Left lobe of liver (tissue), 2 donors: ENCODE measurements at regions not wholly inside any gene's neighbourhood (a gene's known extent, or its start where the extent isn't known, plus 50 kb on each side); places are given as distances from the start of the nearest gene placed in this dataset.

Experiments
- ATAC-seq: fragments of 200-7000 bp; cut with Tn5 transposase; one replicate; pipeline ENCODE4 v1.9.1; 2020; ENCODE audit warnings: mild to moderate bottlenecking, moderate library complexity
- DNase-seq: peaks from one replicate; pipeline ENCODE4 v3.0.0-alpha.2; 2020; ENCODE audit warnings: low spot score
- donor health status: DM: no; HTN: no; CAD: no; lungs with moderate emphysema.
- donor health status: DM: no; HTN: yes; CAD: no.

DNA sequence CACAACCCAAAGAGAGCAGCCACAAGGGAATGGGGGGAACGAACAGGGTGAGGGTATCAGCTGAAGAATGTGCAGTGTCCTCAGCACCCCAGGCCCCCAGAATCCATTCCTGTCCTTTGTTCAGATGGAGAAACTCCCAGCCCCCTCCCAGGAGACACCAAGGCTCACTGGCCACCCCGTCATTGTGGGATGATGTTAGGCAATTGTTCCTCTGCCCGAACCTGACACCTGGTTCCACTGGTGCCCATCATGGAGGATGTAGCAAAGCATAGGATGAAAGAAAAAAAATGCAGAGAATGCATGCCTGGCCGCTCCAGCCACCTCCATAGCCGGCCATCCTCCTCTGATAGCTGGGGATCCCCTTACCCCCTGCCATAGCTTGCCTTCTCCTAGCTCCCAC is 197.3 kb upstream of the TWIST2 start:
- DNase-seq (no peak), ATAC-seq (no peak)

DNA sequence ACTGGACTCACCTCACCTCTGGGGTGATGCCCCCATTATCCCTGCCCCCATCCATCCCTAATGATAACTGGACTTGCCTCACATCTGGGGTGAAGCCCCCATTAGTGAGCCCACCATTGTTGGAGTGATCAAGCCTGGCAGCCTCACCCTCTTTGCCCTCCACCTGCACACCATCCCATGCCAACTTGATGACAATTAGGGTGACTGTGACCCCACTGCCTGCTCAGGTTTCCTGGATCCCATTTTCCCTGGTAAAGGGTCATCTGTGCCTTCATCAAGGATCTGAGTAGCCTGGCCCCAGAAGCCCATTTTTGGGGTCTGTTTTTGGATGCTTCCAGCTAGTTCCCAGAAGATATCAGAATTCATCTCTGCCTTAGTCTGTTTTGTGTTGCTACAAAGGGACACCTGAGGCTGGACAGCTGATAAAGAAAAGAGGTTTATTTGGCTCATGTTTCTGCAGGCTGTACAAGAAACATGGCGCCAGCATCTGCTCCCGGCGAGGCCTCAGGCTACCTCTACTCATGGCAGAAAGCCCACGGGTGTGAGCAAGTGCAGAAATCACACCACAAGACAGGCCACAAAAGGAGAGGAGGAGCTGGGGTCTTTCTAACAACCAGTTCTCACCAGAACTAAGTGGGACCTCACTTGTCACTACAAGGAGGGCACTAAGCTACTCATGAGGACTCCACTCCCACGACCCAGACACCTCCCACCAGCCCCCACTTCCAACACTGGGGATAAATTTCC is 196.4 kb upstream of the TWIST2 start:
- DNase-seq (no peak), ATAC-seq (no peak)

DNA sequence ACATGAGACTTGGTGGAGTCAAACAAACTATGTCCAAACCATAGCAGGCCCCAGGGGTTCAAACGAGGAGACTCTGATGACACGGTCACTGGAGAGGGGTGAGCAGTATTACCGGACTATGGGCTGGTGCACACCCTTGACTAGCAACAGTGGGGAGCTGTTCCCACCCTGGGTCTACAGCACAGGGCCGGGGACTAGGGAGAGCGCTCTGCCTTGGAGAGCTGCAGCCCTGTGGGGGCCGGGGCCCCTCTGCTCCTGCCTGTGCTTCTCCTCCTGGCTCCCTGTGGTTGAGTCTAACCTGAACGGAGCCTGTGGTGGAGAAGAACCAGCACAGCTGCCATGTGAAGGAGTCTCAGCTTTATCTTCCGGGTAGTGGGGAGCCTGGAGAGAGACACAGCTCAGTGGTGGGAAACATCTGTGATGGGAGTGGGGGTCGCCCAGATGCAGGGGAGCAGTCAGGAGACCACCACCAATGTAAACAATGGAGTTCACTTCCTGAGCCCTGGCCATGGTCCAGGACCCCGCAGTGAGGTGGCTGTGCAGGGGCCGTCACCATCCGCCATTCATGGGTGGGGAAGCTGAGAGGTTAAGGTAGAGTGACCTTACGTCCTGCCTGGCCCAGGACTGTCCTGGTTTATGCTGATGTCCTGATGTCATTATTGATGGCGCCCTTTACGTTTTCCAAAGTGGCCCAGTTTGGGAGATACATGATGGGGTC is 195.7 kb upstream of the TWIST2 start:
- no peak for ATAC-seq
- no peak for DNase-seq

DNA sequence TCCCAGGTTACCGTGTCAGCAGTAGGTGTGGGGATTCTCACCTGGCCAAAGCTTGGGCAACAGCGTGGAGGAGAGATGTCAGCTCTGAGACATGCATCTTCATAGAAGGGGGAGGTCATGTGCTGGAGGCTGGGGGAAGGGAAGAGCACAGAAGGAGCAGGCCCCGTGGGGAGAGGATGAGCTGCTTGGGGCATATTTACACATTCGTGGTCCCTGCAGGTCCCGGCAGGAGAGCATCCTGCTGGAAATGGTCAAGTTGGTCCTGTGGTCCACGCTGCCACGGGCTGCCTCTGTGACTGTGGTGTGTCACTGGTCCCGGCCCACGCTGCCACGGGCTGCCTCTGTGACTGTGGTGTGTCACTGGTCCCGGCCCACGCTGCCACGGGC is 195.1 kb upstream of the TWIST2 start:
- ATAC-seq (no peak), DNase-seq (no peak)

DNA sequence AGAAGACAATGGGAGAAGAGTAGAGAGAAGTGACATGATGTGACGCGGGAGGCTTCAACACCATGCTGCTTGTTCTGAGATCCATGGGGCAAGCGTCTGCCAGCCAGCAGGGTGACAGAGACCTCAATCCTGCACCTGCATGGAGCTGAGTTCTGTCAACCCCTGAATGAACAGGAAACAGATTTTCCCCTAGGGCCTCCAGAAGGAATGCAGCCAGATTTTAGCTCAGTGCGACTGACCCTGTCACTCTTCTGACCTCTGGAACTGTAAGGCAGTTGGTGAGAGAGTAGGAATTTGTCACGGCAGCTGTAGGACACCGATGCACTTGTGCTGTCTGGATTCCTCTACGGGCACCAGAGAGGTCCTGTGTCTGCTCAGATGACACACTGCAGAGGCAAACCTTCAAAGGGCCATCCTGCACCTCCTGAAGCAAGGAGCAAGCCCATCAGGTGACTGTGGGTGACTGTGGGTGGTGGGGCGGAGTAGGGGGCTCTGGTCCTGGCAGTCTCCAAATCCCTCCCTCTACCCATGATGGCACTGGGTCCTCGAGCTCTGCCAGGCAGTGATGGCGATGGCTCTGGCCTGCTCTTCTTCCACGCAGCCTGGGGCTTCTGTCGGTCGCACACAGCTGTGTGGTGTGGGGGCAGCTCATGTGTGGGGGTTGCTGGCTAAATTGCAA is 194.3 kb upstream of the TWIST2 start:
- DNase-seq (no peak), ATAC-seq (no peak)

DNA sequence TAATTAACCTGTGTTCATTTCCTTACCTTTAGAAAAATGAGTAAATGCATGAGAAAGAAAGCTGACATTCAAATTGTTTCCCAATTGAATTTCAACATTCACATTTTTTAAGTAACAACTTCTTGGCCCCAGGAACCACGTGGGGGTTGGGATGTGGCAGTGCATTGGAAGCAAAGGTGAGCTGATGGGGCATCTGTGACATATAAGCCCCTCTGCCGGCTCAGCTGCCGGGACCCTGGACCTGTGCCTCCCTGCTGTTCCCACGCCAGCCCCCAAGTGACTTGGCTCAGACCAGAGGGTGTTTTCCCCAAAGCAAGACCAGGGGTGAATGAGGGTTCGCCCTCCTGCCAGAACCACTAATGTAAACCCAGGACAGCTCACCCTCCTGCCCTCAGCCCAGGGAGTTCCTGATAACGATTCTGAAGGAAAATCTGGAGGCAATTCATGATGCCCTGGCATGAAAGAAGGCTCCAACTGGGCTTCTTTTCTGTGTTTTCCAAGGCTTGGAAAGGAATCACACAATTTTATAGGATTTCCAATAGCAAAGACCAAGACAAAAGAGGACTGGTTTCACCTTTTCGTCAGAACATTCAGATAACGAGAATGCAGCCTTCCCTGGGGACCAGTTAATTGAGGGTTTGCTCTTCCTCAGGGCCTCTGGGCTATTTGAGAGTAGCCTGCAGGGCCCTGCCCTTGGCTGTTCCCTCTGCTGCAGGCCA is 193.2 kb upstream of the TWIST2 start:
- ATAC-seq = no peak
- no peak for DNase-seq

DNA sequence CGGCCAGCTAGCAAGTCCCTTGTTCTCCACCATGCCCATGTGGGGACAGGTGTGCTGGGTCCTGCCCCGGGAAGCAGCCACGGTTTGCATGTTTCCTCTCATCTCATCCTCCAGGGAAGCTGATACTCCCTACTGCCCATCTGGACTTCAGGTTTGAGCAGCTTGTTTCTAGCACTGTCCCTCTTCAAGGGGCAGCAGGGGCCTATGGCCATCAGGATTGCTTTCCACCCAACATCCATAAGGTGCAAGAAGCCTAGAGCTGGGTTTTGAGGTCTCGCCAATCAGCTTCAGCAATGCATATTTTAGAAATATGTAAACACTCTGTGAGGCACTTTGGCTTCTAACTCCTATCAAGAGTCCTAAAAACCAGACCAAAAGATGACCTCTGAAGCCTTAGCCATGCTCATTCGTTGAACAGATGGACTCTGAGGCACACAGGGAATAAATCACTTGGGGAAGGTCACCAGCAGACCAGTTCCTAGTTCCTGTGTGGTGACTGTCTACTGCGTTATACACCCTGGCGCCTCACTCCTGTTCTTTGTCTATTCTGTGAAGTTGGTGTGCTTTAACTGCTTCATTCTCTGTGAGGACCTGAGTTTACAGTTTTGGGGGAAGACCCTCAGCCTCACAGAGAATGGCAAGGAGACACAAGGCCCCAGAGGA is 192.6 kb upstream of the TWIST2 start:
- no peak for DNase-seq
- ATAC-seq = no peak

DNA sequence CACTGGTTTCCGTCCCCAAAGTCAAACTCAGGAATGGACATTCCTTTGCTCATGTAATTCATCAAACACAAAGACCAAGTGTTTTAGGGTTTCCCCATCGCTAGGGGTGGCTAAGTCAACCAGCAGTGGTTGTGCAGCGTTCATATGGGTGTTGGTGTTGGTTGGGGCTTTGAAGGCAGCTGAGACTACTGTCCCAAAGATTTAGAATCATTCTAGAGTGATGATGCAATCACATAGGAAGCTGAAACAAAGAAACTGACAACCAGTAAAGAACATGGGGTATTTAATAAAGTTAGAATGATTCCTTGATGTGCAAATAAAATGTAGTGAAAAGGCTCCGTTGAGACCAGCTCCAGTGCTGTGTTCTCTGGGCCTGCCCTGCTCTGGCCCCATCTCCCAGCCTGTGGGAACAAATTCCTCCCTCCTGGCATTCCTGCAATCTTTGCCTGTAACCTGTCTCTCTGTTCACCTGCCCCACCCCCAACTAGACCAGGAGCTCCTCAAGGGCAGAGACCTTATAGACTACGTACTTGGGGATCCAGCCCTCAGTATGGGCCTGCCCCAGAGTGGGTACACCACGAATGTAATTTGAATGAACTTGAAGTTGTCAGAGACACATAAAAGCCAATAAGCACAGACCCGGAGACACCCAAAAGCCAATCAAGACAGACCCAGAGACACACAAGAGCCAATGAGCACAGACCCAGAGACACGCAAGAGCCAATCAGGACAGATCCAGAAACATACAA is 191.7 kb upstream of the TWIST2 start:
- DNase-seq (no peak), ATAC-seq (no peak)

DNA sequence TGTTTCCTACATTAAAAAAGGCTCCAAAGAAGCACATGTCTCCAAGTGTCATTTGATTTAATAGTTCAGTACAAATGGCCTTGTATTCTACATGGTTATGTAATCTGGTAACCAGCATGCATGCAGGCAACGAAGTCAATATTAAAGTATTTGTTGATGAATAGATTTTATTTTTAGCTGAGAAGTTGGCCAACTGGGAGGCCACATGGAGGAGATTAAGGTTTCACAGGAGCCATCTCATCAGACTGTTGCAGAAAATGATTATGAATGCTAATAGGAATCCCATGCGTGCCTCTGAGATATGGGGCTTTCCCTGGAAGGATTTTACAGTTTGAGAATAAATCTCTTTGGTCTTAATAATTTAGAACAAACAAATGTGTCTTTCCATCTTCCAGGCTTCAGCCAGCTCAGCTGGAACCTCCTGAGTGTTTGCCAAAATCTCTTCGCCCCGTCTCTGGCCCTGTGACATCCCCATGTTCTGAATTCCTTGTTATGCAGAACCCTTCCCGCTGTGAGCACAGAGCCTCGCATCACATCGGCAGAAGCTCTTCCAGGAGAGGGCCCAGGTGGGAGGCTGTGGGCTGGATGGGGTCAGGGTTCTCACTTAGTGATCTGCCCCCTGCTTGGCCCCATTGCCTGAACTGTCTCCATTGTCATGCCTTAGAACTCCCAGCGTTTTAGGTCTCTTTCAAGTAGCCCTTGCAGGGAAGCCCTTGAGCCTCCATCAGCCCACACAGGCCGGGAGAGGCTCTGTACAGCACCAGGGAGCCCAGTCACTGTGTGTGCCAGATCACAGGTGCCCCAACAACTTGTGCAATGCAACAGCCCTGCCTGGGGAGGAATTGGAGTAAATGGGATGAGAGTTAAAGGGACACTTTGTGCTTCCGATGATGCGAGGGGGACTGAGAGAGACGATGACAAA is 190.5 kb upstream of the TWIST2 start:
- ATAC-seq = no peak

DNA sequence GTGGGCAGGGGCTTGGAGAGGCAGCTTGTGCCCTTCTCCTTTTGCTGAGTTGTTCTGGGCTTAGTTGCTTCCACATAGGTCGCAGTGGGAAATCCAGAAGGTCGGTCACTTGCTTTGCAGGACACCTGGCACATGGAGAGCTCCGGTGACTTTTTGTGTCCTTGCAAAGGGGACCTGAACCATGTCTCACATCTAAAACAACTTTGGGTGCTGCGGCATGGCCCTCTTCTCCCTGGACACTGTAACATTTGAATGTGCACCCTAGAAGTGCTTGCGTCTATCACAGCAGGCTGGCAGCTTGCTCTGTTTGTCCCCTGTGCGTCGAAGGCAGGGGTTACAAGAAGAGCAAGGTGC is 189.9 kb upstream of the TWIST2 start:
- ATAC-seq (no peak), DNase-seq (no peak)

More for the DNA sequence above, 190.5 kb upstream of the TWIST2 start:
- DNase-seq = no peak

DNA sequence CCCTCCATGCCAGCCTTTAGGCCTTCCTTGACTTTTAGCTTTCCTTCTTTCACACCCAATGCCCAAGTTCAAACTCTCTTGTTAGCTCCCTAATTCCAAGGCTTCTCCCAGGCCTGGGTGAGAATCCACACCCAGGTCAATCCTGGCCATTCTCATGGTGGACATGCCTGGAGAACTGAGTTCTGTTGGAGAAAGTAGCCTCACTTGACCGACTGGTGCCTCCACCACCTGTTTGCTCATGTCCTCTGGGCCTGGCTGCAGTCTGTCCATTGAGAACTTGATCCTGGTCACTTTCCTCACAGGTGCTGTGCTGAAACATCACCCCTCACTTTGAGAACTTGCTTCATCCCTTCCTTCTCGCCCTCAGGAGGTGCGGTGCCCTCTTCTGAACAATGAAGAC is 189.1 kb upstream of the TWIST2 start:
- DNase-seq (no peak), ATAC-seq (no peak)

DNA sequence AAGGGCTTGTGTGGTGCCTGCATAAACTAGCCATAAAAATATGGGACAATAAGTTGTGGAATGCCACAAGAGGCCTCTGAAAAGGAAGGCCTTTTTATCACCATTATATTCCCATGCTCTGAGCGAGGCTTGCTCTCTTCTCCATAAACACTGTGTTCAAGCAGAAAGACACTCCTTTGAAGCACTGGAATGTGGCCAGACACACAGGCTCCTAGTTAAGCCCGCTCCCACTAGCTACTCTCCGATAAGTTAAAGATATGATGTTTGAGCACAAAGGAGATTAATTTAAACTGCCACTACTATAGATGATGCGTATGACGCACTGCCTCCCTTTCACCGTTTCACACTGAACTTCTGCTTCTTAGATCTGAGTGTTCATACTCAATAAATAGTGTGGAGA is 188.7 kb upstream of the TWIST2 start:
- DNase-seq (no peak), ATAC-seq (no peak)

DNA sequence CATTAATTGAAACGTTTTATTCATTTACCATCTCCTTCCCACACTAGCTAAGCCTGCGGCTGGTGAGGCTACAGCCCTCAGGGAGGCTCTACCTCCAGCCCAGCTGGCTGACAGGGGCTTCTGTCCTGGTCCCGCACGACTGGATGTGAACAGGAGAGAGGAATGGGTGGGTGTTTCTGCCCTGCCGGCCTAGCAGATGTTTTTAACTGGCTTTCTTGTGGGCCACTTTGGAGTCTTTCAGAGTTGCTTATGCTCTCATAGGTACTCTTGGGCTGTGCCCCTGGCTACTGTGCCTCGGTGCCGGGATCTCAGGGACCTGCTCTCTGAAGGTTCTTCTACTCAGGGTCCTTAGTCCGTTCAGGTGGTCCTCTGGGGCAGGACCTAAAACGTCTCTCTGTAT is 184.3 kb upstream of the TWIST2 start:
- no peak for DNase-seq

DNA sequence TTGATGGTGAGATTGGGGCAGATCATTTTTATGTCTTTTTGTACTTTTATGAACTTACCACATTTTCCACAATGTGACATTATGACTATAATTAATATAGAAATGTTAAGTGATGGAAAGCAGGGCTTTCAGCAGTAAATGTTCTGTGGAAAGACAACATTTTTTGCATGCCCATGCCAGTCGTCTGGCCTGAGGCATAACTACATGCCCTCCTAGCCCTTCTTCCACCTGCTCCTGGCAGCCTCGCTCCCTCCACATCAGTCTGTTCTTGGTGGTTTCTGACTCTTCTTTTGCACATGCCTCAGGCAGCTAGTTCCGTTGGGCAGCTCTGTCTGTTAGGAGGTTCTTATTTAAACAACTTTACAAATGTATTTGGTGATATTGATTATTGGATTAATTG is 182.0 kb upstream of the TWIST2 start:
- ATAC-seq = no peak
- DNase-seq = no peak

More for the DNA sequence above, 184.3 kb upstream of the TWIST2 start:
- ATAC-seq = no peak

DNA sequence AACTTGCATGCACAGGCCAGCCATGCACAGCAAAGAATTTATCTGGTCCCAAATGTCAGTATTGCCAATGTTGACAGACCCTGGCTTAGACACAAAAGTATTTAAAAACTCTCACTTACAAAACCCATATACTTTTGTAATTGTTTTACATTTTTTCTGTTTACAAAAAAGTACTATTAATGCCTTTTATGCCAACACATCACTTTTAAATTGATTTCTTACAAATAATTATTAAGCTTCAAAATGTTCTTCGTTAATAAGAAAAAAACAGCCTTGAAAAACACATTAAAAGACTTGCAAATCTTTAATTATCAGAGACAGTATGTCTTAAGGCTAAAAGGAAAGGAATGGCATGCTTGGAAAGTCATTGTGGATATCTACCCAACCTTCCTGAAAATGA is 181.3 kb upstream of the TWIST2 start:
- ATAC-seq = no peak

DNA sequence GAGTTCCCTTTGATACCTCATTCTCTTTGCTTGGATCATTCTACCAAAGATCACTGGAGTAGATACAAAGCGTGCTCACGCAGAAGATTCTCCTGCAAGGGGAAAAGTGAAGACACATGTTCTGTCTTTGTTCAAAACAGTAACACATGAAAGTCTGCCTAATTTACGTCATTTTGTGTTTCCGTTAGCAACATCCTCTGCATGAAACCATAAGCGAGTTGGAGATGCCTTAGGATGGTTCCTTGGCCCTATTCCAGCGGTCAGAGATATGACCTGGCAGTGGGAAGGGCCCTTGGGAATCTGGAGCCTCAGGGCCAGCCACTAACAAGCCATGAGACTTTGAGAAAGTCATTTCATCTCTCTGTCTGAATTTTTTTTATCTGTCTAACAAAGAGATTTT is 180.9 kb upstream of the TWIST2 start:
- no peak for DNase-seq
- no peak for ATAC-seq

More for the DNA sequence above, 181.3 kb upstream of the TWIST2 start:
- DNase-seq = no peak

DNA sequence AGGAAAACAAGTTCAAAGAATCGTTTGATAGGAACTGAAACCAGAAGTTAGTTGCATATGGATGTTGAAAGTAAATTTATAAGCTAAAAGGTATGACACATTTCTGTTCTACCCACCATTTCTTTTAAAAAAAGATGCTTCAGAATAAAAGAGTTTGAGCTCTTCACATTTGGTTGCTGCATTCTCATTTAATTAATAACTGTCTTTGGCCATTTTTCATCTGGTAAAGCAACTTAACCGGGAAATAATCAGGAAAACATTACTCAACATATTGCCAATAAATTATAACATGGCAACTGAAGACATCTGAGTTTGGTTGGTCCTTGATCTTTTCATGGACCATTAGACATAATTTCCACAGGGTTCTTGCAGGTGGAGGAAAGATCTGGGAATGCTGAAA is 180.2 kb upstream of the TWIST2 start:
- DNase-seq (no peak), ATAC-seq (no peak)

DNA sequence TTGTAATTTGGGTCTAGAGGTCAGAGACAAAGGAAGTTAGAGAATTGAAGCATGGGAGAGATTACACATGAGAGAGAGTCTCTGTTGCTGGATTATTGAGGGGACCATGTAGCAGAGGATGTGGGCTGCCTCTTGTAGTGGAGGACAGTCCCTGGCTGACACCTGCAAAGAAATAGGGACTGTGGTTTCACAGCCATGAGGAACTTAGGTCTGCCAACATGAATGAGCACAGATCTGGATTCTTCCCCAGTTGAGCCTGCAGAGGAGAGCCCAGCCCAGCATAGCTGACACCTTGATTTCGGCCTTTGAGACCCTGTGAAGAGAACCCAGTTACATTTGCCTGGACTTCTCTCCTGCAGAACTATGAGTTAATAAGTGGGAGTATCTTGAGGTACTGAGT is 179.5 kb upstream of the TWIST2 start:
- no peak for ATAC-seq
- no peak for DNase-seq

DNA sequence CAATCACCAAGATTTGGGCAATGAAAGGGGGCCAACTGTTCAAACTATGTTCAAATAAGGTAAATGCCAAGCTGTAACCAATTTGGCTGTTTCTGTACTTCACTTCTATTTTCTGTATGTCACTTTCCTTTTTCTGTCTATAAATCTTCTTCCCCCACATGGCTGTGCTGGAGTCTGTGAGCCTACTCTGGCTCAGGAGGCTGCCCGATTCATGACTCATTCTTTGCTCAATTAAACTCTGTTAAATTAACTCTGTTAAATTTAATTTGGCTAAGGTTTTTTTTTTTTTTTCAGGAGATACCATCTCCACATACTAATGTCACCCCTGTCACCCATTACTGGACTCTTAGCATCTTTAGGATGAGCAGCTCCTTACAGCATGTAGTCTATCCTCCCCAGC is 178.8 kb upstream of the TWIST2 start:
- ATAC-seq = no peak

More for the DNA sequence above, 178.8 kb upstream of the TWIST2 start:
- DNase-seq = no peak
